Lower lobe of right lung (tissue), 2 donors: ENCODE measurements at regions not wholly inside any gene's neighbourhood (a gene's known extent, or its start where the extent isn't known, plus 50 kb on each side); places are given as distances from the start of the nearest gene placed in this dataset.

Source experiments
- ATAC-seq, 2 donors: fragments of 200-7000 bp; cut with Tn5 transposase; one replicate each; pipeline ENCODE4 v1.9.1; 2020 to 2022; ENCODE audit warnings: mild to moderate bottlenecking in 2 of 2, moderate library complexity in 2 of 2
- DNase-seq: peaks from one replicate; pipeline ENCODE4 v3.0.0-alpha.2; 2020
- H3K27ac ChIP-seq: fragments of 200-600 bp; one replicate; pipeline ENCODE4 v1.8.0; 2022
- H3K27me3 ChIP-seq: fragments of 200-600 bp; one replicate; pipeline ENCODE4 v1.8.0; 2022; ENCODE audit warnings: low read depth
- H3K36me3 ChIP-seq: fragments of 200-600 bp; one replicate; pipeline ENCODE4 v1.8.0; 2022; ENCODE audit warnings: mild to moderate bottlenecking
- H3K4me1 ChIP-seq: fragments of 200-600 bp; one replicate; pipeline ENCODE4 v1.8.0; 2022
- H3K4me3 ChIP-seq: fragments of 200-600 bp; one replicate; pipeline ENCODE4 v1.8.0; 2022; ENCODE audit warnings: mild to moderate bottlenecking
- H3K9me3 ChIP-seq: fragments of 200-600 bp; one replicate; pipeline ENCODE4 v1.8.0; 2022
- CTCF ChIP-seq: fragments of 200-600 bp; IDR thresholded peaks from one replicate; pipeline ENCODE4 v1.8.0; 2022; ENCODE audit warnings: antibody characterized with exemption, mild to moderate bottlenecking
- intact Hi-C: fragments of 100-400 bp; cut with DNase I; formaldehyde crosslinking; loops from one replicate; pipeline ENCODE4 v1.11.0; 2022
- donor health status: DM: no; HTN: yes; CAD: no; lungs with severe emphysema.

GRCh38 chr12:111168009-111168900 is 200.6 kb downstream of the PHETA1 start:
- Histone ChIP-seq H3K9me3 (no peaks in the 10 kb centered on the region), H3K36me3 (no peaks in the 10 kb centered on the region), H3K4me1 (no peaks in the 10 kb centered on the region), H3K27me3 (peaks cover 17% of the 10 kb centered on the region), H3K4me3 (no peak overlapping the region), H3K27ac (no peak overlapping the region)
- ATAC-seq (no peak), DNase-seq (no peak)
- TF ChIP-seq CTCF = no peak
- intact Hi-C loops = no loop called here

- Histone ChIP-seq H3K27ac (no peak overlapping the region), H3K9me3 (no peaks in the 10 kb centered on the region), H3K4me3 (no peak overlapping the region), H3K27me3 (peaks cover 17% of the 10 kb centered on the region), H3K4me1 (no peaks in the 10 kb centered on the region), H3K36me3 (no peaks in the 10 kb centered on the region)
- DNase-seq (no peak), ATAC-seq (no peak)
- intact Hi-C loops = no loop called here
- TF ChIP-seq CTCF = no peak
Measured at GRCh38 chr12:111166779-111167540, 201.9 kb downstream of the PHETA1 start.

GRCh38 chr12:111164833-111165525 is 203.9 kb downstream of the PHETA1 start:
- ATAC-seq = no peak
- intact Hi-C loops = no loop called here

GRCh38 chr12:111163422-111163821 is 205.5 kb downstream of the PHETA1 start:
- Histone ChIP-seq H3K27me3 (peaks cover 22% of the 10 kb centered on the region), H3K36me3 (no peaks in the 10 kb centered on the region), H3K27ac (no peak overlapping the region), H3K4me3 (no peak overlapping the region), H3K4me1 (no peaks in the 10 kb centered on the region), H3K9me3 (no peaks in the 10 kb centered on the region)
- no peak for TF ChIP-seq CTCF
- no peak for ATAC-seq
- no peak for DNase-seq
- intact Hi-C loops = no loop called here

More at GRCh38 chr12:111164833-111165525, 203.9 kb downstream of the PHETA1 start:
- no peak for DNase-seq
- H3K36me3 ChIP-seq = no peaks in the 10 kb centered on the region
- H3K27ac ChIP-seq = no peak overlapping the region
- peaks cover 26% of the 10 kb centered on the region for H3K27me3 ChIP-seq
- no peak overlapping the region for H3K4me3 ChIP-seq
- H3K4me1 ChIP-seq = no peaks in the 10 kb centered on the region
- H3K9me3 ChIP-seq = no peaks in the 10 kb centered on the region
- no peak for TF ChIP-seq CTCF

GRCh38 chr12:111161898-111162297 is 207.0 kb downstream of the PHETA1 start:
- Histone ChIP-seq H3K36me3 (no peaks in the 10 kb centered on the region), H3K9me3 (no peaks in the 10 kb centered on the region), H3K27ac (no peak overlapping the region), H3K4me1 (no peaks in the 10 kb centered on the region), H3K4me3 (no peak overlapping the region), H3K27me3 (peaks cover 21% of the 10 kb centered on the region)
- DNase-seq (no peak), ATAC-seq (no peak)
- no peak for TF ChIP-seq CTCF
- intact Hi-C loops = no loop called here
